ENCODE measurements at regions not wholly inside any gene's neighbourhood (a gene's known extent, or its start where the extent isn't known, plus 50 kb on each side); places are given as distances from the start of the nearest gene placed in this dataset.

DNA sequence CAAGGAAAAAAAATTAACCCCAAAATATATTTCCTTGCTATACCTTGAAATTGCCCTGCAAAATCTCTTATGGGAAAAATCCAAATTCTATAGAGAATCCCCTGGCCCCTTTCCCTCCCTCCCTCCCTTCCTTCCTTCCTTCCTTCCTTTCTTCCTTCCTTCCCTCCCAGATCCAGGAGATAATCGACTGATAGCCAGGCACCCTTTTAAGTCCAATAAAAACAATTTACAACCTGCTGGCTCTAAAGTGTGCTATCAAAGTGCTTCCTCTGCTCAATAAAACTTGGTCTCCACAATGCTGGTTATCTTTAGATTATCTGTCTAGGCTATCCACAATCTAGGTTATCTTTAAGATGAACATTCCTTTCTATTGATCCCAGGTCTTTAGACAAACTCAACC is 83.1 kb upstream of the TUBA3C start:
- TF ChIP-seq, protein P1, sequence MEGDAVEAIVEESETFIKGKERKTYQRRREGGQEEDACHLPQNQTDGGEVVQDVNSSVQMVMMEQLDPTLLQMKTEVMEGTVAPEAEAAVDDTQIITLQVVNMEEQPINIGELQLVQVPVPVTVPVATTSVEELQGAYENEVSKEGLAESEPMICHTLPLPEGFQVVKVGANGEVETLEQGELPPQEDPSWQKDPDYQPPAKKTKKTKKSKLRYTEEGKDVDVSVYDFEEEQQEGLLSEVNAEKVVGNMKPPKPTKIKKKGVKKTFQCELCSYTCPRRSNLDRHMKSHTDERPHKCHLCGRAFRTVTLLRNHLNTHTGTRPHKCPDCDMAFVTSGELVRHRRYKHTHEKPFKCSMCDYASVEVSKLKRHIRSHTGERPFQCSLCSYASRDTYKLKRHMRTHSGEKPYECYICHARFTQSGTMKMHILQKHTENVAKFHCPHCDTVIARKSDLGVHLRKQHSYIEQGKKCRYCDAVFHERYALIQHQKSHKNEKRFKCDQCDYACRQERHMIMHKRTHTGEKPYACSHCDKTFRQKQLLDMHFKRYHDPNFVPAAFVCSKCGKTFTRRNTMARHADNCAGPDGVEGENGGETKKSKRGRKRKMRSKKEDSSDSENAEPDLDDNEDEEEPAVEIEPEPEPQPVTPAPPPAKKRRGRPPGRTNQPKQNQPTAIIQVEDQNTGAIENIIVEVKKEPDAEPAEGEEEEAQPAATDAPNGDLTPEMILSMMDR (IDR thresholded peaks at IDR 0.05; ENCODE audit: control extremely low read depth, extremely low read depth, low read depth, missing control alignments): no peak
- POLR2A ChIA-PET: no interaction called here

DNA sequence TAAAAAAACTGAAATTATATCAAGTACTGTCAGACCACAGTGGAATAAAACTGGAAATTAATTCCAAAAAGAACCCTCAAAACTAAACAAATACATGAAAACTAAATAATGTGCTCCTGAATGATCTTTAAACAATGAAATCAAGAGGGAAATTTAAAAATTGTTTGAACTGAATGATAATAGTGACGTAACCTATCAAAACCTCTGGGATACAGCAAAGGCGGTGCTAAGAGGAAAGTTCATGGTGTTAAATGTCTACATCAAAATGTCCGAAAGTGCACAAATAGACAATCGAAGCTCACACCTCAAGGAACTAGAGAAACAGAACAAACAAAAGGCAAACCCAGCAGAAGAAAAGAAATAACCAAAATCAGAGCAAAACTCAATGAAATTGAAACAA is 70.8 kb upstream of the TUBA3C start:
- TF ChIP-seq, protein P1 (IDR thresholded peaks at IDR 0.05; ENCODE audit: control extremely low read depth, extremely low read depth, low read depth, missing control alignments): no peak
- CTCF ChIA-PET: no interaction called here
- POLR2A ChIA-PET: no interaction called here
- no peak for DNase-seq (ENCODE audit: extremely low spot score)

More for the DNA sequence above, 83.1 kb upstream of the TUBA3C start:
- CTCF ChIA-PET: interaction anchor here (0.7 kb wide), 1 partner anchor 17 kb away, joined by 3 read pairs; no protein-coding TSS in a partner anchor
- no peak for DNase-seq (ENCODE audit: extremely low spot score)

DNA sequence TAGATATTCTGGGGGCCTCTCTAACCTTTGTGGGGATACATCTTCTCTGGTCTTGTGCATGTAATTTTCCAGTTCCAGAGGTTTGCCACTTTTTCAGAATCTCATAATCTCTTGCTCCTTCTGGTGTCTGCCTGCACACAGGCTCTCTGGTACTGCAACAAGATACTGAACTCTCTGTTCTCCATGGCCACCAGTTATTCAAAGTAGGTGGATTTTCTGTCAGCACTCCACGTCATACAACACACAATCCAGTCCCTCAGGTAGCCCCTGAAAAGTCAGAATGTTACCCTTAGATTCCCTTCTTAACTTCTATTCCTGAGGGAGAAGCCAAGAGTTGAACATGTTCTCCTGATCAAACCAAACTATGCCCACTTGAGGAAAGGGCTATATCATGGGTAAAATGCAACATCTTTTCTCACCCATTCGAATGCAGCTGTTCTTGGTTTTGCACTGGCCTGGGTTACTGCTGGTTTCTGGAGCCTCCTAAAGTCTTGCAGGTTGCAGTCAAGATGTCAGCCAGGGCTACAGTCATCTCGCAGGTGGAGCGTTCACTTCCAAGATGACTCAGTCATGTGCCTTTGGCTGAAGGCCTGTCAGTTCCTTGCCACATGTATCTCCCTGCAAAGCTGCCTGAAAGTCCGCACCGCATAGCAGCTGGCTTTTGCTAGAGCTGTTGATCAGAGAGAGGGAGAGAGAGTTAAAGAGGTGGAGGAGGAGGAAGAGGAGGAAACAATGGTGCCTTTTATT is 57.7 kb upstream of the TUBA3C start:
- ChIA-PET POLR2A (no interaction called here), CTCF (no interaction called here)
- DNase-seq (ENCODE audit: extremely low spot score): no peak
- TF ChIP-seq, protein P1 (IDR thresholded peaks at IDR 0.05; ENCODE audit: control extremely low read depth, extremely low read depth, low read depth, missing control alignments): no peak
